B cell (primary cell): ENCODE measurements at regions not wholly inside any gene's neighbourhood (a gene's known extent, or its start where the extent isn't known, plus 50 kb on each side); places are given as distances from the start of the nearest gene placed in this dataset.

ENCODE experiments used
- ATAC-seq: fragments of 200-7000 bp; cut with Tn5 transposase; one replicate; pipeline ENCODE4 v1.10.0; 2021; ENCODE audit warnings: low read depth, mild to moderate bottlenecking, moderate number of reproducible peaks, moderate library complexity
- CTCF ChIA-PET: fragments of 350-600 bp; sonication (Branson Sonifier 250); formaldehyde crosslinking; loops from one replicate; lab custom pipeline; 2021; ENCODE audit warnings: antibody characterized with exemption, inconsistent platforms; lab: Charles Lee
- POLR2A ChIA-PET: fragments of 350-600 bp; sonication (Branson Sonifier 250); formaldehyde crosslinking; loops from one replicate; lab custom pipeline; 2021; ENCODE audit warnings: antibody characterized with exemption; lab: Charles Lee
- DNase-seq: peaks from one replicate; pipeline ENCODE4 v3.0.0; 2013
- H2AFZ ChIP-seq: 2 replicates; pipeline ENCODE4 v1.6.1; 2012; ENCODE audit warnings: mild to moderate bottlenecking, low read depth, low read length; ENCODE audit not compliant: insufficient read depth, poor library complexity, severe bottlenecking
- H3K27ac ChIP-seq, 2 donors: 1 replicate in 1 of 2; 2 replicates in 1 of 2; pipeline ENCODE4 v1.5.1; 2012 to 2013; ENCODE audit warnings: low read length in 2 of 2, mild to moderate bottlenecking in 2 of 2, moderate library complexity in 1 of 2
- H3K27me3 ChIP-seq, 4 experiments: fragments of 200-600 bp in 1 of 4; sonication (generic) in 1 of 4; replicated peaks in 1 of 4; 1 replicate in 2 of 4; 2 replicates in 2 of 4; pipeline versions ENCODE4 v1.6.1 to v1.7.0; 2013 to 2016; ENCODE audit warnings: low read length in 3 of 4, mild to moderate bottlenecking in 2 of 4, mixed read lengths in 1 of 4, moderate library complexity in 1 of 4; ENCODE audit not compliant: insufficient read depth in 4 of 4, control insufficient read depth in 3 of 4; ENCODE audit errors: control extremely low read depth in 1 of 4
- H3K36me3 ChIP-seq, 2 experiments: replicated peaks in 1 of 2; 1 replicate in 1 of 2; 2 replicates in 1 of 2; pipeline versions ENCODE4 v1.6.1 to v1.7.1; 2013; ENCODE audit warnings: low read length in 1 of 2; ENCODE audit not compliant: insufficient read depth in 2 of 2, control insufficient read depth in 1 of 2; ENCODE audit errors: control extremely low read depth in 1 of 2, extremely low read depth in 1 of 2
- H3K4me1 ChIP-seq, 2 donors: fragments of 200-600 bp in 1 of 2; sonication (generic) in 1 of 2; 1 replicate in 1 of 2; 2 replicates in 1 of 2; pipeline versions ENCODE4 v1.5.1 to v1.6.1; 2013 to 2017; ENCODE audit warnings: low read length in 2 of 2; ENCODE audit not compliant: control insufficient read depth in 2 of 2, insufficient read depth in 2 of 2
- H3K4me2 ChIP-seq: replicated peaks from 2 replicates; pipeline ENCODE3; 2012; ENCODE audit warnings: mild to moderate bottlenecking, low read depth, low read length; ENCODE audit not compliant: poor library complexity, severe bottlenecking
- H3K4me3 ChIP-seq, 5 experiments: fragments of 200-600 bp in 1 of 5; sonication (generic) in 1 of 5; 1 replicate in 3 of 5; 2 replicates in 2 of 5; pipeline versions ENCODE4 v1.5.1 to v1.7.0; 2011 to 2016; ENCODE audit warnings: low read length in 4 of 5, mild to moderate bottlenecking in 4 of 5, low read depth in 2 of 5, control low read depth in 1 of 5, moderate library complexity in 1 of 5; ENCODE audit not compliant: insufficient read depth in 1 of 5; ENCODE audit errors: control extremely low read depth in 1 of 5, extremely low read depth in 1 of 5
- H3K79me2 ChIP-seq: fragments of 200-600 bp; sonication (generic); one replicate; pipeline ENCODE4 v1.6.0; 2016; ENCODE audit warnings: low read length; ENCODE audit not compliant: control insufficient read depth, insufficient read depth
- H3K9ac ChIP-seq: fragments of 200-600 bp; sonication (generic); 2 replicates; pipeline ENCODE4 v1.6.1; 2017; ENCODE audit warnings: mild to moderate bottlenecking, low read length, moderate library complexity
- H3K9me3 ChIP-seq, 3 donors: one replicate each; pipeline versions ENCODE4 v1.6.1 to v1.7.1; 2013; ENCODE audit warnings: low read length in 2 of 3; ENCODE audit not compliant: control insufficient read depth in 2 of 3, insufficient read depth in 1 of 3; ENCODE audit errors: control extremely low read depth in 1 of 3
- H4K20me1 ChIP-seq: 2 replicates; pipeline ENCODE4 v1.6.0; 2012; ENCODE audit warnings: mild to moderate bottlenecking, low read length; ENCODE audit not compliant: insufficient read depth, control insufficient read depth, poor library complexity, severe bottlenecking
- H3K27ac Mint-ChIP-seq: one replicate; pipeline ENCODE4 v1.8.0; 2021; ENCODE audit warnings: mixed read lengths
- H3K27me3 Mint-ChIP-seq: one replicate; pipeline ENCODE4 v1.8.0; 2021; ENCODE audit warnings: mixed read lengths
- H3K4me1 Mint-ChIP-seq: one replicate; pipeline ENCODE4 v1.8.0; 2021; ENCODE audit warnings: mixed read lengths
- H3K4me3 Mint-ChIP-seq: one replicate; pipeline ENCODE4 v1.8.0; 2021; ENCODE audit warnings: mixed read lengths
- H3K9me3 Mint-ChIP-seq: one replicate; pipeline ENCODE4 v1.8.0; 2022; ENCODE audit warnings: mixed read lengths; ENCODE audit not compliant: insufficient read depth
- CTCF ChIP-seq: fragments of 200-600 bp; IDR thresholded peaks from one replicate; pipeline ENCODE4 v1.8.0; 2022; ENCODE audit warnings: antibody characterized with exemption, mild to moderate bottlenecking
- EZH2 ChIP-seq: IDR thresholded peaks from 2 replicates; pipeline ENCODE4 v1.6.1; 2012; ENCODE audit warnings: borderline replicate concordance, low read depth, mild to moderate bottlenecking, moderate library complexity, low read length; ENCODE audit not compliant: insufficient read depth, poor library complexity, severe bottlenecking
- WGBS: methylation state at CpG from one replicate; pipeline ENCODE4 v1.1.5; 2013; ENCODE audit warnings: missing lambda C conversion rate; ENCODE audit not compliant: insufficient coverage; 5-methylcytosine and 5-hydroxymethylcytosine counted together
- intact Hi-C: fragments of 100-400 bp; cut with micrococcal nuclease; formaldehyde crosslinking; loops from one replicate; pipeline ENCODE4 v1.10.0; 2022

GRCh38 chr2:123935405-123935804 lies 89.7 kb upstream of the CNTNAP5 start:
- TF ChIP-seq EZH2 = no peak
- TF ChIP-seq CTCF = no peak
- ChIA-PET POLR2A (no interaction called here), CTCF (no interaction called here)
- H3K4me3 ChIP-seq = no peak overlapping the region
- H3K9ac ChIP-seq = no peak overlapping the region
- no peak overlapping the region for H3K4me2 ChIP-seq
- no peaks in the 10 kb centered on the region for H4K20me1 ChIP-seq
- Mint-ChIP-seq H3K27ac (no peak overlapping the region), H3K4me3 (no peak overlapping the region), H3K9me3 (peaks cover 2% of the 10 kb centered on the region), H3K27me3 (no peaks in the 10 kb centered on the region), H3K4me1 (no peaks in the 10 kb centered on the region)
- no peaks in the 10 kb centered on the region for H3K79me2 ChIP-seq
- no peaks in the 10 kb centered on the region for H3K36me3 ChIP-seq
- no peak overlapping the region for H3K27ac ChIP-seq
- intact Hi-C loops = no loop called here
- no peak for DNase-seq
- peaks cover 0 to 1% (median 0%) of the 10 kb centered on the region in 3 donors for H3K9me3 ChIP-seq
- 92% methylated on average over 4 of the region's 4 CpGs for WGBS
- H3K27me3 ChIP-seq = no peaks in the 10 kb centered on the region
- H3K4me1 ChIP-seq = no peaks in the 10 kb centered on the region
- no peak for ATAC-seq
- H2AFZ ChIP-seq = no peak overlapping the region

GRCh38 chr2:123953846-123954245 lies 71.2 kb upstream of the CNTNAP5 start:
- H3K27ac Mint-ChIP-seq = no peak overlapping the region
- ChIA-PET POLR2A (no interaction called here), CTCF (no interaction called here)
- no peak overlapping the region for H3K4me3 ChIP-seq
- H3K27me3 ChIP-seq = no peaks in the 10 kb centered on the region
- no peak overlapping the region for H2AFZ ChIP-seq
- WGBS = no CpG with 5 or more reads among the region's 2 CpGs
- H3K36me3 ChIP-seq = no peaks in the 10 kb centered on the region
- DNase-seq (no peak), ATAC-seq (no peak)
- no peaks in the 10 kb centered on the region for H3K9me3 Mint-ChIP-seq
- no peak overlapping the region for H3K4me2 ChIP-seq
- no peaks in the 10 kb centered on the region for H3K9me3 ChIP-seq
- no peak overlapping the region for H3K9ac ChIP-seq
- no peak overlapping the region for H3K4me3 Mint-ChIP-seq
- H3K79me2 ChIP-seq = no peaks in the 10 kb centered on the region
- no peaks in the 10 kb centered on the region for H3K27me3 Mint-ChIP-seq
- no peaks in the 10 kb centered on the region for H3K4me1 Mint-ChIP-seq
- intact Hi-C loops = no loop called here
- H3K4me1 ChIP-seq = no peaks in the 10 kb centered on the region
- no peaks in the 10 kb centered on the region for H4K20me1 ChIP-seq
- no peak for TF ChIP-seq CTCF
- no peak for TF ChIP-seq EZH2
- H3K27ac ChIP-seq = no peak overlapping the region
